HepG2 (cell line): ENCODE measurements at regions not wholly inside any gene's neighbourhood (a gene's known extent, or its start where the extent isn't known, plus 50 kb on each side); places are given as distances from the start of the nearest gene placed in this dataset.

ENCODE experiments used
- ATAC-seq: fragments of 200-7000 bp; cut with Tn5 transposase; 3 replicates; pipeline ENCODE4 v1.9.1; 2020; ENCODE audit warnings: mild to moderate bottlenecking, moderate library complexity
- BruUV-seq: library from RNA; stranded (reverse); fragments of 400-500 nt; replicated peaks from 2 replicates; lab custom pipeline; 2021; lab: Mats Ljungman, UMichigan
- CTCF ChIA-PET: fragments of 300-600 bp; formaldehyde crosslinking; extraction: SDS; loops from one replicate; lab custom pipeline; 2021; ENCODE audit warnings: low total read pairs, inconsistent platforms, low intra/inter-chr PET ratio; lab: Yijun Ruan, JAX
- POLR2A ChIA-PET: fragments of 350-600 bp; sonication (Branson Sonifier 250); formaldehyde crosslinking; loops from one replicate; lab custom pipeline; 2020; ENCODE audit warnings: antibody characterized with exemption, inconsistent platforms; lab: Yijun Ruan, JAX
- DNase-seq: peaks from one replicate; pipeline ENCODE4 v3.0.0-alpha.2; 2015; ENCODE audit warnings: low spot score
- FAIRE-seq: peaks from 3 replicates; lab custom pipeline; 2011; peaks lifted over from hg19 to GRCh38; lab: Jason Lieb, UNC
- H2AFZ ChIP-seq: one replicate; pipeline ENCODE4 v1.6.1; 2011; ENCODE audit warnings: low read length, inconsistent platforms
- H3K27ac ChIP-seq: fragments of 300-600 bp; 3 replicates; pipeline ENCODE4 v1.8.0; 2011; ENCODE audit warnings: mixed run types, mild to moderate bottlenecking, mixed read lengths, low read length, inconsistent platforms; ENCODE audit not compliant: insufficient read depth; ENCODE audit errors: extremely low read length
- H3K27me3 ChIP-seq, 2 experiments: fragments of 200-600 bp in 1 of 2; 2 replicates in 1 of 2; 3 replicates in 1 of 2; pipeline versions ENCODE4 v1.6.0 to v1.8.0; 2011; ENCODE audit warnings: low read length in 2 of 2, mild to moderate bottlenecking in 2 of 2, moderate library complexity in 2 of 2, inconsistent platforms in 1 of 2; ENCODE audit not compliant: insufficient read depth in 2 of 2, control insufficient read depth in 1 of 2
- H3K36me3 ChIP-seq, 2 experiments: fragments of 200-600 bp in 1 of 2; replicated peaks in 1 of 2; 2 replicates in 1 of 2; 3 replicates in 1 of 2; pipeline versions ENCODE4 v1.5.1 to v1.8.0; 2011; ENCODE audit warnings: low read length in 2 of 2, inconsistent platforms in 1 of 2; ENCODE audit not compliant: insufficient read depth in 2 of 2, control insufficient read depth in 1 of 2
- H3K4me1 ChIP-seq: 2 replicates; pipeline ENCODE4 v1.5.1; 2012; ENCODE audit warnings: low read length, inconsistent platforms; ENCODE audit not compliant: insufficient read depth
- H3K4me2 ChIP-seq: 2 replicates; pipeline ENCODE4 v1.6.0; 2011; ENCODE audit warnings: low read depth, low read length, inconsistent platforms
- H3K4me3 ChIP-seq, 3 experiments: fragments of 200-600 bp in 1 of 3; sonication (generic), shearing (Covaris generic) in 1 of 3; replicated peaks in 1 of 3; 2 replicates each; pipeline ENCODE4 v1.5.1; 2011 to 2016; ENCODE audit warnings: low read length in 3 of 3, inconsistent platforms in 2 of 3, low read depth in 2 of 3, mild to moderate bottlenecking in 2 of 3, control low read depth in 1 of 3, mixed read lengths in 1 of 3; ENCODE audit not compliant: insufficient read depth in 1 of 3
- H3K79me2 ChIP-seq: one replicate; pipeline ENCODE4 v1.6.1; 2011; ENCODE audit warnings: low read length, inconsistent platforms; ENCODE audit not compliant: insufficient read depth
- H3K9ac ChIP-seq: 2 replicates; pipeline ENCODE4 v1.6.0; 2011; ENCODE audit warnings: mild to moderate bottlenecking, low read depth, low read length, inconsistent platforms; ENCODE audit not compliant: insufficient read depth
- H3K9me3 ChIP-seq: 2 replicates; pipeline ENCODE4 v1.5.1; 2012; ENCODE audit warnings: mild to moderate bottlenecking, low read length
- H4K20me1 ChIP-seq: 2 replicates; pipeline ENCODE4 v1.6.0; 2011; ENCODE audit warnings: inconsistent platforms, mild to moderate bottlenecking, low read length, moderate library complexity; ENCODE audit not compliant: insufficient read depth
- AKAP8 ChIP-seq: sonication (generic); formaldehyde crosslinking; IDR thresholded peaks from 2 replicates; pipeline ENCODE4 v1.5.1; 2020; ENCODE audit warnings: mild to moderate bottlenecking, missing genetic modification reagents
- ATF2 ChIP-seq: sonication (generic); formaldehyde crosslinking; IDR thresholded peaks from 2 replicates; pipeline ENCODE4 v1.4.0; 2020; ENCODE audit warnings: missing genetic modification reagents
- CBX5 ChIP-seq: sonication (generic); formaldehyde crosslinking; IDR thresholded peaks from 2 replicates; pipeline ENCODE4 v1.4.0; 2020; ENCODE audit warnings: missing genetic modification reagents, borderline replicate concordance
- CCAR2 ChIP-seq: fragments of 200-400 bp; formaldehyde crosslinking; optimal IDR thresholded peaks from 2 replicates; pipeline ENCODE3; 2018; ENCODE audit warnings: low read depth, mild to moderate bottlenecking, low read length, moderate library complexity
- DR1 ChIP-seq: sonication (generic); formaldehyde crosslinking; IDR thresholded peaks from 2 replicates; pipeline ENCODE4 v1.8.0; 2021; ENCODE audit warnings: mild to moderate bottlenecking, missing genetic modification reagents, inconsistent platforms
- GATA4 ChIP-seq: sonication (generic); IDR thresholded peaks from 2 replicates; pipeline ENCODE4 v1.6.1; 2016; ENCODE audit warnings: antibody characterized with exemption, low read depth, borderline replicate concordance
- JUND ChIP-seq: sonication (generic); formaldehyde crosslinking; IDR thresholded peaks from 2 replicates; pipeline ENCODE4 v1.8.0; 2022; ENCODE audit warnings: mild to moderate bottlenecking, missing genetic modification reagents
- MBD4 ChIP-seq: IDR thresholded peaks from 2 replicates; pipeline ENCODE4 v1.6.1; 2012; ENCODE audit warnings: low read length, inconsistent platforms, borderline replicate concordance
- PHF20 ChIP-seq: sonication (generic); formaldehyde crosslinking; IDR thresholded peaks from 2 replicates; pipeline ENCODE4 v1.5.0; 2020; ENCODE audit warnings: mild to moderate bottlenecking, missing genetic modification reagents
- POLR2G ChIP-seq: fragments of 200-400 bp; formaldehyde crosslinking; IDR thresholded peaks from 2 replicates; pipeline ENCODE4 v1.6.1; 2018; ENCODE audit warnings: mild to moderate bottlenecking, low read depth, low read length, moderate library complexity
- SOX6 ChIP-seq, 2 experiments: fragments of 450-650 bp in 1 of 2; sonication (generic) in 1 of 2; formaldehyde crosslinking in 1 of 2; IDR thresholded peaks; 2 replicates each; pipeline versions ENCODE4 v1.4.0 to v1.6.1; 2017 to 2020; ENCODE audit warnings: antibody characterized with exemption in 1 of 2, mild to moderate bottlenecking in 1 of 2, missing genetic modification reagents in 1 of 2
- YEATS4 ChIP-seq: sonication (generic); formaldehyde crosslinking; IDR thresholded peaks from 2 replicates; pipeline ENCODE4 v1.4.0; 2020; ENCODE audit warnings: missing genetic modification reagents, borderline replicate concordance
- ZBTB21 ChIP-seq: sonication (generic); formaldehyde crosslinking; IDR thresholded peaks from 2 replicates; pipeline ENCODE4 v1.4.0; 2020; ENCODE audit warnings: missing genetic modification reagents
- ZNF274 ChIP-seq: sonication (generic); formaldehyde crosslinking; IDR thresholded peaks from 2 replicates; pipeline ENCODE4 v1.5.1; 2020; ENCODE audit warnings: mild to moderate bottlenecking, missing genetic modification reagents
- ZNF329 ChIP-seq: sonication (generic); formaldehyde crosslinking; IDR thresholded peaks from 2 replicates; pipeline ENCODE4 v1.9.0; 2021; ENCODE audit warnings: low read depth, mild to moderate bottlenecking, missing genetic modification reagents
- WGBS: methylation state at CpG from one replicate; pipeline ENCODE4 v1.1.6; 2017; ENCODE audit warnings: low lambda C conversion rate; 5-methylcytosine and 5-hydroxymethylcytosine counted together
- in situ Hi-C: cut with HindIII; loops from 2 replicates; pipeline ENCODE4 v1.10.0; 2017; ENCODE audit warnings: low pct_unique_long_range_greater_than_20kb; ENCODE audit not compliant: extremely low pct_ligation_motif_present
- intact Hi-C: fragments of 100-400 bp; cut with micrococcal nuclease; formaldehyde crosslinking; loops from one replicate; pipeline ENCODE4 v1.10.0; 2022; ENCODE audit not compliant: unreplicated experiment
- TF ChIP-seq, protein P1 (sequence below): sonication (generic); formaldehyde crosslinking; IDR thresholded peaks from 2 replicates; pipeline ENCODE4 v1.5.1; 2020; ENCODE audit warnings: mild to moderate bottlenecking, missing genetic modification reagents
- TF ChIP-seq, protein P2 (sequence below): sonication (generic); formaldehyde crosslinking; IDR thresholded peaks from 2 replicates; pipeline ENCODE4 v1.4.0; 2020; ENCODE audit warnings: missing genetic modification reagents
- TF ChIP-seq, protein P3 (sequence below): sonication (generic); formaldehyde crosslinking; IDR thresholded peaks from 2 replicates; pipeline ENCODE4 v1.4.0; 2020; ENCODE audit warnings: mild to moderate bottlenecking, missing genetic modification reagents

DNA sequence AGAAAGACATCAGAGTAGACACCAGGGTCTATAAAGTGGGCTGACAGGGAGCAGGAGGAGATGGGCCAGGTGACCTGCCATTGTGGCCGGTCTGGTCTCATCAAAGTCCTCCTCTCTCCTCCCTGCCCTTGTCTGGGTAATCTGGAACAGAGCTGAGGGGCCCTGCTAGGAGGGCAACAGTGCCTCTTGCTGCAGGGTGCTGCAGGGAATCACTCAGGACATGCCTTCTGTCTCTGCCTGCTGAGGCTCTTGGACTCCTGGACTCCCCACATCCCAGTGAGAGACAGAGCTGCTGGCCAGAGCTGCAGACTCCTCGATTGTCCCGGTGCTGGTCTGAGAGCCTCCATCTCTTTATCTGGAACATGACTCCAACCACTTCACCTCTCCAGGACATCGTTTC, 366.1 kb upstream of the DUSP10 start (continued):
- no peak for TF ChIP-seq ATF2
- TF ChIP-seq, protein P1, sequence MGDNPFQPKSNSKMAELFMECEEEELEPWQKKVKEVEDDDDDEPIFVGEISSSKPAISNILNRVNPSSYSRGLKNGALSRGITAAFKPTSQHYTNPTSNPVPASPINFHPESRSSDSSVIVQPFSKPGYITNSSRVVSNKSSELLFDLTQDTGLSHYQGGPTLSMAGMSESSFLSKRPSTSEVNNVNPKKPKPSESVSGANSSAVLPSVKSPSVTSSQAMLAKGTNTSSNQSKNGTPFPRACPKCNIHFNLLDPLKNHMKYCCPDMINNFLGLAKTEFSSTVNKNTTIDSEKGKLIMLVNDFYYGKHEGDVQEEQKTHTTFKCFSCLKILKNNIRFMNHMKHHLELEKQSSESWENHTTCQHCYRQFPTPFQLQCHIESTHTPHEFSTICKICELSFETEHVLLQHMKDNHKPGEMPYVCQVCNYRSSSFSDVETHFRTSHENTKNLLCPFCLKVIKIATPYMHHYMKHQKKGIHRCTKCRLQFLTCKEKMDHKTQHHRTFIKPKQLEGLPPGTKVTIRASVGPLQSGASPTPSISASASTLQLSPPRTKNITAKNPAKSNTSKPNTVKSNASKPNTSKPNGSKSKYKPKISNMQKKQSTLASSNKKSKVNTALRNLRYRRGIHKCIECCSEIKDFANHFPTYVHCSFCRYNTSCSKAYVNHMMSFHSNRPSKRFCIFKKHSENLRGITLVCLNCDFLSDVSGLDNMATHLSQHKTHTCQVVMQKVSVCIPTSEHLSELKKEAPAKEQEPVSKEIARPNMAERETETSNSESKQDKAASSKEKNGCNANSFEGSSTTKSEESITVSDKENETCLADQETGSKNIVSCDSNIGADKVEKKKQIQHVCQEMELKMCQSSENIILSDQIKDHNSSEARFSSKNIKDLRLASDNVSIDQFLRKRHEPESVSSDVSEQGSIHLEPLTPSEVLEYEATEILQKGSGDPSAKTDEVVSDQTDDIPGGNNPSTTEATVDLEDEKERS: no peak

GRCh38 chr1:222107267-222107666, 365.4 kb upstream of the DUSP10 start:
- Histone ChIP-seq H3K27me3 (no peaks in the 10 kb centered on the region; a peak in 1 of 5 replicates), H3K4me2 (no peak overlapping the region), H3K27ac (no peak overlapping the region), H3K4me1 (peaks cover 15% of the 10 kb centered on the region; the same call in 1 of the 2 replicates), H3K9ac (no peak overlapping the region), H3K4me3 (no peak overlapping the region), H3K36me3 (no peaks in the 10 kb centered on the region), H2AFZ (no peak overlapping the region), H4K20me1 (no peaks in the 10 kb centered on the region), H3K79me2 (no peaks in the 10 kb centered on the region), H3K9me3 (no peaks in the 10 kb centered on the region)
- BruUV-seq: no TSS peak
- in situ Hi-C loops (no loop called here), intact Hi-C loops (no loop called here)
- CTCF ChIA-PET: no interaction called here
- DNase-seq: no peak
- ATAC-seq: no peak
- POLR2A ChIA-PET: no interaction called here
- WGBS: 8% methylated on average over 1 of the region's 5 CpGs
- no peak for FAIRE-seq
- TF ChIP-seq YEATS4 (CRISPR knock-in tag): no peak
- TF ChIP-seq SOX6 (IDR thresholded peaks at IDR 0.05): no peak
- TF ChIP-seq SOX6 (CRISPR knock-in tag; IDR thresholded peaks at IDR 0.05): no peak
- TF ChIP-seq ZNF274 (CRISPR knock-in tag): no peak
- no peak for TF ChIP-seq AKAP8 (CRISPR knock-in tag)
- no peak for TF ChIP-seq ZBTB21 (CRISPR knock-in tag)
- TF ChIP-seq, protein P2, sequence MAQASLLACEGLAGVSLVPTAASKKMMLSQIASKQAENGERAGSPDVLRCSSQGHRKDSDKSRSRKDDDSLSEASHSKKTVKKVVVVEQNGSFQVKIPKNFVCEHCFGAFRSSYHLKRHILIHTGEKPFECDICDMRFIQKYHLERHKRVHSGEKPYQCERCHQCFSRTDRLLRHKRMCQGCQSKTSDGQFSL (CRISPR knock-in tag): no peak
- TF ChIP-seq ZNF329 (CRISPR knock-in tag): no peak
- no peak for TF ChIP-seq POLR2G
- no peak for TF ChIP-seq PHF20
- TF ChIP-seq CCAR2: no peak
- TF ChIP-seq CBX5: no peak
- TF ChIP-seq DR1 (CRISPR knock-in tag): no peak
- TF ChIP-seq MBD4: no peak
- no peak for TF ChIP-seq GATA4
- no peak for TF ChIP-seq JUND (CRISPR knock-in tag)
- TF ChIP-seq, protein P3, sequence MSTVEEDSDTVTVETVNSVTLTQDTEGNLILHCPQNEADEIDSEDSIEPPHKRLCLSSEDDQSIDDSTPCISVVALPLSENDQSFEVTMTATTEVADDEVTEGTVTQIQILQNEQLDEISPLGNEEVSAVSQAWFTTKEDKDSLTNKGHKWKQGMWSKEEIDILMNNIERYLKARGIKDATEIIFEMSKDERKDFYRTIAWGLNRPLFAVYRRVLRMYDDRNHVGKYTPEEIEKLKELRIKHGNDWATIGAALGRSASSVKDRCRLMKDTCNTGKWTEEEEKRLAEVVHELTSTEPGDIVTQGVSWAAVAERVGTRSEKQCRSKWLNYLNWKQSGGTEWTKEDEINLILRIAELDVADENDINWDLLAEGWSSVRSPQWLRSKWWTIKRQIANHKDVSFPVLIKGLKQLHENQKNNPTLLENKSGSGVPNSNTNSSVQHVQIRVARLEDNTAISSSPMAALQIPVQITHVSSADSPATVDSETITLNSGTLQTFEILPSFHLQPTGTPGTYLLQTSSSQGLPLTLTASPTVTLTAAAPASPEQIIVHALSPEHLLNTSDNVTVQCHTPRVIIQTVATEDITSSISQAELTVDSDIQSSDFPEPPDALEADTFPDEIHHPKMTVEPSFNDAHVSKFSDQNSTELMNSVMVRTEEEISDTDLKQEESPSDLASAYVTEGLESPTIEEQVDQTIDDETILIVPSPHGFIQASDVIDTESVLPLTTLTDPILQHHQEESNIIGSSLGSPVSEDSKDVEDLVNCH: no peak
